Astrocyte (in vitro differentiated cells and primary cell): ENCODE measurements at regions not wholly inside any gene's neighbourhood (a gene's known extent, or its start where the extent isn't known, plus 50 kb on each side); places are given as distances from the start of the nearest gene placed in this dataset.
"Not testable (repeated sequence)": the region's sequence is repeated elsewhere in the genome, so short reads cannot be mapped to it uniquely, and the experiment has no call there.

ENCODE experiments used
- CTCF ChIP-seq: IDR thresholded peaks from 2 replicates; pipeline ENCODE4 v1.5.1; 2011; ENCODE audit warnings: low read depth, mild to moderate bottlenecking, inconsistent platforms, low read length, moderate library complexity; ENCODE audit not compliant: insufficient read depth
- EZH2 ChIP-seq: IDR thresholded peaks from 2 replicates; pipeline ENCODE4 v1.6.1; 2012; ENCODE audit warnings: mild to moderate bottlenecking, low read length, inconsistent platforms; ENCODE audit not compliant: insufficient read depth

- not testable (repeated sequence) for TF ChIP-seq CTCF, EZH2
Observed at GRCh38 chr15:66976106-66976640, 89.2 kb upstream of the SMAD3 start.
